ENCODE measurements at regions not wholly inside any gene's neighbourhood (a gene's known extent, or its start where the extent isn't known, plus 50 kb on each side); places are given as distances from the start of the nearest gene placed in this dataset.

DNA sequence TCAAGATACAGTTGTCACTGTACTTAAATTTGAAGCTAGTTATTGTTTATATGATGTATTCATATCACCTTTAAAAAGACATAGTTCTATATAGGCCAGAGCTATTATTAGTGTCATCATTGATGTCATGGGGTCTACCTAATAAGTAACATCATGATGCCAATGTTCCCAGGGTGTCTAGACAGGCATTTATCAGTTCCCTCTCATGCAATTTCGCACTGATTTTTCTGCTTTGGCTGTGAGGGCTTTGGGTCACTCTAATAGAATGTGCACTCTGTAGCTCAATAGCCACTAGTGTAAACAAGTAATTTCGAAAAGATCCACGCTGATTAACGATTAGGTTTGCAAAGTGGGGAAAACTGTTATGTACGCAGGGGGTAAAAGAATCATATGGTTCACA lies 1651.3 kb downstream of the SLITRK5 start:
- Mint-ChIP-seq H3K4me3 (ENCODE audit: unreplicated experiment) (no peak overlapping the region), H3K9me3 (ENCODE audit: unreplicated experiment) (no peaks in the 10 kb centered on the region), H3K4me1 (ENCODE audit: unreplicated experiment) (peaks cover 9% of the 10 kb centered on the region), H3K36me3 (ENCODE audit: low read depth, unreplicated experiment) (no peaks in the 10 kb centered on the region), H3K27ac (ENCODE audit: unreplicated experiment) (no peak overlapping the region), H3K27me3 (ENCODE audit: unreplicated experiment) (no peaks in the 10 kb centered on the region)
- no peak for DNase-seq (ENCODE audit: low spot score)
- TF ChIP-seq CTCF (IDR thresholded peaks at IDR 0.05; ENCODE audit: unreplicated experiment), result no peak

- Mint-ChIP-seq H3K9me3 (ENCODE audit: unreplicated experiment) (no peaks in the 10 kb centered on the region), H3K27ac (ENCODE audit: unreplicated experiment) (no peak overlapping the region), H3K36me3 (ENCODE audit: low read depth, unreplicated experiment) (no peaks in the 10 kb centered on the region), H3K4me3 (ENCODE audit: unreplicated experiment) (no peak overlapping the region), H3K4me1 (ENCODE audit: unreplicated experiment) (peaks cover 9% of the 10 kb centered on the region), H3K27me3 (ENCODE audit: unreplicated experiment) (no peaks in the 10 kb centered on the region)
- DNase-seq (ENCODE audit: low spot score), result no peak
- TF ChIP-seq CTCF (IDR thresholded peaks at IDR 0.05; ENCODE audit: unreplicated experiment), result no peak
Observed at GRCh38 chr13:89324582-89324981, 1653.4 kb downstream of the SLITRK5 start.

DNA sequence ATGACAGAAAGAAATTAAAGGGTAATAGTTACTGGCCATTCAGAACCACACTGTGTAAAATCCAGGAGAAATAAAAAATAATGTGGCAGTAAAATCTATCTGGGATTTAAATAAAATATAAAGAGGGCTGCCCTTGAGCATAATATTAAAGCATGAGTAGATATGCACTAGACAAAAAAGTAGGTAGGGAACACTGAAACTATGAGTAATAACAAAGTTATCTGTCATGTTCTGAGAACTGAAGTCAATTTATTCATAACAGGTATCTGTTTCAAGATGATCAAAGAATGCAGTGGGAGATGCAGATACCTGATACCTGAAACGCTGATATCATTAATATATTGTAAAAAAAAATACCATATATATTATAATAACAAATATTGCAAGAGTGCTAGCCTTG lies 1672.0 kb downstream of the SLITRK5 start:
- no peaks in the 10 kb centered on the region for H3K27me3 Mint-ChIP-seq (ENCODE audit: unreplicated experiment)
- DNase-seq (ENCODE audit: low spot score), result no peak
- H3K4me3 Mint-ChIP-seq (ENCODE audit: unreplicated experiment), result no peak overlapping the region
- H3K36me3 Mint-ChIP-seq (ENCODE audit: low read depth, unreplicated experiment), result no peaks in the 10 kb centered on the region
- no peaks in the 10 kb centered on the region for H3K9me3 Mint-ChIP-seq (ENCODE audit: unreplicated experiment)
- TF ChIP-seq CTCF (IDR thresholded peaks at IDR 0.05; ENCODE audit: unreplicated experiment), result no peak
- no peaks in the 10 kb centered on the region for H3K4me1 Mint-ChIP-seq (ENCODE audit: unreplicated experiment)
- H3K27ac Mint-ChIP-seq (ENCODE audit: unreplicated experiment), result no peak overlapping the region

GRCh38 chr13:89352384-89352783 lies 1681.2 kb downstream of the SLITRK5 start:
- DNase-seq (ENCODE audit: low spot score), result no peak
- Mint-ChIP-seq H3K4me3 (ENCODE audit: unreplicated experiment) (no peak overlapping the region), H3K4me1 (ENCODE audit: unreplicated experiment) (no peaks in the 10 kb centered on the region), H3K27ac (ENCODE audit: unreplicated experiment) (no peak overlapping the region), H3K9me3 (ENCODE audit: unreplicated experiment) (no peaks in the 10 kb centered on the region), H3K36me3 (ENCODE audit: low read depth, unreplicated experiment) (no peaks in the 10 kb centered on the region), H3K27me3 (ENCODE audit: unreplicated experiment) (no peaks in the 10 kb centered on the region)
- TF ChIP-seq CTCF (IDR thresholded peaks at IDR 0.05; ENCODE audit: unreplicated experiment), result no peak

DNA sequence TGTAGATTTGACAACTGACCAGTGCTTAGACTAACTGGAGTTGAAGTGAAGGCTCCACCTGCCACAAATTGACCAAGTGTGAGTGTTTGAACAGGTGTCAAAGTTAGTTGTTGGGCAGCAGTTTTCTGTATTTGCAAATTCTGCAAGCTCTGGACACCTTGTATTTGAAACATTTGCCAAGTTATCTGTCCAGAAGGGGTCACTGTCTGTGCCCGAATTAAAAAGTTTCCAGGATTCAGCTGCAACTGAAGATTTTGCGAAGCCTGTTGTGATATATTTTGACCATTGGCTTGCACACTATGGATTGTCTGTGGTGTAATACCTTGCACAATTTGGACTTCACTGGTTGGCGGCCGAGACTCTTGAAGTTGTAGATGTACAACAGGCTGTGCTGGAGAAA lies 1690.7 kb downstream of the SLITRK5 start:
- no peaks in the 10 kb centered on the region for H3K27me3 Mint-ChIP-seq (ENCODE audit: unreplicated experiment)
- TF ChIP-seq CTCF (IDR thresholded peaks at IDR 0.05; ENCODE audit: unreplicated experiment), result no peak
- no peak for DNase-seq (ENCODE audit: low spot score)
- H3K4me1 Mint-ChIP-seq (ENCODE audit: unreplicated experiment), result no peaks in the 10 kb centered on the region
- no peaks in the 10 kb centered on the region for H3K36me3 Mint-ChIP-seq (ENCODE audit: low read depth, unreplicated experiment)
- no peak overlapping the region for H3K4me3 Mint-ChIP-seq (ENCODE audit: unreplicated experiment)
- H3K9me3 Mint-ChIP-seq (ENCODE audit: unreplicated experiment), result no peaks in the 10 kb centered on the region
- H3K27ac Mint-ChIP-seq (ENCODE audit: unreplicated experiment), result no peak overlapping the region
